PC-9 (cell line): ENCODE measurements at regions not wholly inside any gene's neighbourhood (a gene's known extent, or its start where the extent isn't known, plus 50 kb on each side); places are given as distances from the start of the nearest gene placed in this dataset.

ENCODE experiments used
- BruUV-seq: library from RNA; stranded (reverse); fragments of 400-500 nt; replicated peaks from 2 replicates; lab custom pipeline; 2021; lab: Mats Ljungman, UMichigan
- CTCF ChIA-PET: fragments of 300-600 bp; sonication (Branson Sonifier 250); formaldehyde crosslinking; loops from one replicate; lab custom pipeline; 2022; ENCODE audit warnings: antibody characterized with exemption; lab: Charles Lee
- POLR2A ChIA-PET: fragments of 300-600 bp; sonication (Branson Sonifier 250); formaldehyde crosslinking; loops from one replicate; lab custom pipeline; 2022; ENCODE audit warnings: antibody characterized with exemption; ENCODE audit not compliant: unreplicated experiment; lab: Charles Lee
- DNase-seq, 2 experiments: peaks; one replicate each; pipeline versions ENCODE4 v3.0.0 to v3.0.0-alpha.2; 2015 to 2022; ENCODE audit warnings: mixed read lengths in 1 of 2
- H2AFZ ChIP-seq: fragments of 200-600 bp; sonication (generic); 2 replicates; pipeline ENCODE4 v1.8.1; 2017; ENCODE audit warnings: antibody characterized with exemption
- H3F3A ChIP-seq: fragments of 200-600 bp; sonication (generic); 2 replicates; pipeline ENCODE4 v1.8.1; 2017; ENCODE audit warnings: antibody characterized with exemption, mild to moderate bottlenecking, low read depth; ENCODE audit not compliant: insufficient read depth
- H3K27ac ChIP-seq: fragments of 200-600 bp; sonication (generic); 2 replicates; pipeline ENCODE4 v1.6.1; 2016; ENCODE audit warnings: mixed run types
- H3K27me3 ChIP-seq: fragments of 200-600 bp; sonication (generic); 2 replicates; pipeline ENCODE4 v1.6.1; 2016; ENCODE audit warnings: low read depth, mixed run types; ENCODE audit not compliant: insufficient read depth
- H3K36me3 ChIP-seq: fragments of 200-600 bp; sonication (generic); 2 replicates; pipeline ENCODE4 v1.6.1; 2016; ENCODE audit warnings: low read depth, mixed run types
- H3K4me1 ChIP-seq: fragments of 200-600 bp; sonication (generic); replicated peaks from 2 replicates; pipeline ENCODE4 v1.6.1; 2016; ENCODE audit warnings: mixed run types; ENCODE audit not compliant: insufficient read depth
- H3K4me2 ChIP-seq: fragments of 200-600 bp; sonication (generic); 2 replicates; pipeline ENCODE4 v1.6.1; 2017; ENCODE audit warnings: mixed run types
- H3K4me3 ChIP-seq: fragments of 200-600 bp; sonication (generic); 2 replicates; pipeline ENCODE4 v1.6.1; 2016; ENCODE audit warnings: mixed run types
- H3K79me2 ChIP-seq: fragments of 200-600 bp; sonication (generic); 2 replicates; pipeline ENCODE4 v1.6.1; 2017; ENCODE audit warnings: low read depth, mixed run types
- H3K9me2 ChIP-seq: fragments of 200-600 bp; sonication (generic); 2 replicates; pipeline ENCODE4 v1.8.1; 2017; ENCODE audit warnings: mild to moderate bottlenecking; ENCODE audit not compliant: insufficient read depth
- H3K9me3 ChIP-seq: fragments of 200-600 bp; sonication (generic); 2 replicates; pipeline ENCODE4 v1.8.1; 2016; ENCODE audit warnings: low read depth; ENCODE audit not compliant: insufficient read depth
- H4K20me1 ChIP-seq: fragments of 200-600 bp; sonication (generic); 2 replicates; pipeline ENCODE4 v1.8.1; 2017; ENCODE audit not compliant: insufficient read depth
- EZH2 ChIP-seq: fragments of 200-600 bp; sonication (generic); IDR thresholded peaks from 2 replicates; pipeline ENCODE4 v1.8.0; 2017; ENCODE audit warnings: antibody characterized with exemption, low read depth
- intact Hi-C: fragments of 100-400 bp; cut with micrococcal nuclease; formaldehyde crosslinking; loops from one replicate; pipeline ENCODE4 v1.10.0; 2022; ENCODE audit not compliant: unreplicated experiment
- TF ChIP-seq, protein P1 (sequence below): fragments of 200-600 bp; sonication (generic); conservative IDR thresholded peaks from 2 replicates; pipeline ENCODE4 v1.6.1; 2017; ENCODE audit warnings: mixed run types, antibody characterized with exemption, mild to moderate bottlenecking, moderate library complexity

DNA sequence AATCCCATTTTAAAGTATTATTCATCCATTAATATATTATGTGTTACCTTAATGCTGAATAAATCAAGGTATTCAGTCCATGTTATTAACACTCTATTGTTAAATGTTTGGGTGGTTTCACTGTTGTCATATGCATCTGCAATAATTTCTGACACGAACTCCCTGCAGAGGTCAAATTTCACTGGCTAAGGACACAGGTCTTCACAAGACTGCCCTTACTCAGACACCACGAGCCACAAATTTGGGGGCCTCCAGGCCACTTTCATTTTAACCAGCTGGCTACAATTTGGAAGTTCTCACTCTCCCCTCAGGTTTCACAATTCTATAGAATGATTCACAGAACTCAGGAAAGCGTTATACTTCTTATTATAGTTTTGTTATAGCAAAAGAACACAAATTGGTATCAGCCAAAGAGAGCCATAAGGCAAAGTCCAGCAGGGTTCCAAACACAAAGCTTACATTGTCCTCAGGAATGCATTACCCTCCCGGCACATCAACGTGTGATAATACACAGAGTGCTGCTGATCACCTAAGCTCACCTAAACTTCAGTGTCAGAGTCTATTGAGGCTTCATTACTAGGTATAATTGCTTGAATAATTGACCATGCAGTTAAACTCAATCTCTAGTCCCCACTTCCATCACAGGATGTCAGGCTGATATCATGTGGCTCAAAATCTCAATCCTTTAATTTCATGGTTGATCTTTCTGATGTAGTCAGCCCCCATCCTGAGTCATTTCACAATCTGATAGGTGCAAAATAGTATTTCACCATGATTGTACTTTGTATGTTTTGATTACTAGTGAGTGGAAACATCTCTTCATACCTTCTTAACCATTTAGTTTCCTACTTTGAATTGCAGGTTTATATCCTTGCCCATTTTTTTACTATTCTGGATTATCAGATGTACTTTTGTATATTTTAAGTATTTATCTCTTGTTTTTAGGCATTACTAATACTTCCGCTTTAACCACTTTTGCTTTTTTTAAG is 441.4 kb upstream of the AGTR1 start:
- DNase-seq, result no peak
- H3K27me3 ChIP-seq, result no peaks in the 10 kb centered on the region
- TF ChIP-seq, protein P1, sequence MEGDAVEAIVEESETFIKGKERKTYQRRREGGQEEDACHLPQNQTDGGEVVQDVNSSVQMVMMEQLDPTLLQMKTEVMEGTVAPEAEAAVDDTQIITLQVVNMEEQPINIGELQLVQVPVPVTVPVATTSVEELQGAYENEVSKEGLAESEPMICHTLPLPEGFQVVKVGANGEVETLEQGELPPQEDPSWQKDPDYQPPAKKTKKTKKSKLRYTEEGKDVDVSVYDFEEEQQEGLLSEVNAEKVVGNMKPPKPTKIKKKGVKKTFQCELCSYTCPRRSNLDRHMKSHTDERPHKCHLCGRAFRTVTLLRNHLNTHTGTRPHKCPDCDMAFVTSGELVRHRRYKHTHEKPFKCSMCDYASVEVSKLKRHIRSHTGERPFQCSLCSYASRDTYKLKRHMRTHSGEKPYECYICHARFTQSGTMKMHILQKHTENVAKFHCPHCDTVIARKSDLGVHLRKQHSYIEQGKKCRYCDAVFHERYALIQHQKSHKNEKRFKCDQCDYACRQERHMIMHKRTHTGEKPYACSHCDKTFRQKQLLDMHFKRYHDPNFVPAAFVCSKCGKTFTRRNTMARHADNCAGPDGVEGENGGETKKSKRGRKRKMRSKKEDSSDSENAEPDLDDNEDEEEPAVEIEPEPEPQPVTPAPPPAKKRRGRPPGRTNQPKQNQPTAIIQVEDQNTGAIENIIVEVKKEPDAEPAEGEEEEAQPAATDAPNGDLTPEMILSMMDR, result no peak
- TF ChIP-seq EZH2, result no peak
- POLR2A ChIA-PET, result interaction anchor here (0.6 kb wide), 1 partner anchor 1355 kb away, joined by 16 read pairs; no protein-coding TSS in a partner anchor
- H4K20me1 ChIP-seq, result no peaks in the 10 kb centered on the region
- H3K4me3 ChIP-seq, result no peak overlapping the region
- H3F3A ChIP-seq, result no peaks in the 10 kb centered on the region
- no peaks in the 10 kb centered on the region for H3K79me2 ChIP-seq
- no peaks in the 10 kb centered on the region for H3K36me3 ChIP-seq
- H3K9me2 ChIP-seq, result no peaks in the 10 kb centered on the region
- no peaks in the 10 kb centered on the region for H3K4me1 ChIP-seq
- H2AFZ ChIP-seq, result no peak overlapping the region
- H3K9me3 ChIP-seq, result no peaks in the 10 kb centered on the region
- H3K27ac ChIP-seq, result no peak overlapping the region
- H3K4me2 ChIP-seq, result no peak overlapping the region
- CTCF ChIA-PET, result no interaction called here
- BruUV-seq, result no TSS peak
- intact Hi-C loops, result no loop called here

DNA sequence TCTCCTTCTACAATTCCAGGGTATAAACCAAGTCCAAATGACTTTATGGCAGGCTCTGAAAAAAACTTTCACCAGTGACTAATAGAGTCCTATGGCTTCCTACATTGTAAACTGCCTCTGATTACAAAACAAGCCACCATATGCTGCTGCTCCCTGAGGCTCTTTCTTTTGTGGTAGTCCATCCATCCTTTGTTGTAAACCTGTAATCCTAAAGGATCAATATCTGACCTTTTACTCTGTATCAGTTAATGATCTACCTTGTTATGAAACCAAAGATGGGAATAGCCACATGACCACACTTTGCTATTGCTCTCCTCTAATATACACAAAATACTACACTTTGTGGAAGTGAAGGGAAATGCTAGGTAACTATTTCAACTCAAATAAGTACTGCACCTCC is 434.7 kb upstream of the AGTR1 start:
- H3K4me2 ChIP-seq, result no peak overlapping the region
- no peaks in the 10 kb centered on the region for H3F3A ChIP-seq
- TF ChIP-seq EZH2, result no peak
- TF ChIP-seq, protein P1, result no peak
- no peak overlapping the region for H2AFZ ChIP-seq
- POLR2A ChIA-PET, result no interaction called here
- H3K4me1 ChIP-seq, result no peaks in the 10 kb centered on the region
- CTCF ChIA-PET, result no interaction called here
- H4K20me1 ChIP-seq, result no peaks in the 10 kb centered on the region
- no TSS peak for BruUV-seq
- H3K9me2 ChIP-seq, result no peaks in the 10 kb centered on the region
- H3K27ac ChIP-seq, result no peak overlapping the region
- H3K4me3 ChIP-seq, result no peak overlapping the region
- intact Hi-C loops, result no loop called here
- no peaks in the 10 kb centered on the region for H3K9me3 ChIP-seq
- no peaks in the 10 kb centered on the region for H3K36me3 ChIP-seq
- no peaks in the 10 kb centered on the region for H3K27me3 ChIP-seq
- DNase-seq, result no peak
- no peaks in the 10 kb centered on the region for H3K79me2 ChIP-seq

DNA sequence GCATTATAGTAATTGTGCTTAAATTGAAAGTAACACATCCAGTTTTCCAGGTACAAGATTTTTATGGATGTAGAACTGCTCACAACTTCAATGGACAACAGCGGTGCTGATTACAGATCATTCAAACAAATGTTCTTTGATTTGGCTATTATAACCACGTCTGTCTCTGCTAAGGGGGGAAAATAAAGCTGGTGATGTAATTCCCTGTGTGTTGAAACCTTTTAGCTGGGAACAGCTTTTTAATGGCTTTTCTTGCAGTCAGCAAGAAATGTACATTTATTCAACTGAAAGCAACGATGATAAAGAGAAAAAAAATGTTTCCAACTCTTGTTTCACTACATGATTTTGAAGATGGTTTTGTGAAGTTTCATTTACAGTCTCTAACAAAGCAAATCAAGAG is 431.9 kb upstream of the AGTR1 start:
- DNase-seq, result no peak
- Histone ChIP-seq H3K4me1 (no peaks in the 10 kb centered on the region), H3K4me3 (no peak overlapping the region), H3K9me2 (no peaks in the 10 kb centered on the region), H3K79me2 (no peaks in the 10 kb centered on the region), H3K27ac (no peak overlapping the region), H3K36me3 (no peaks in the 10 kb centered on the region), H3K27me3 (no peaks in the 10 kb centered on the region), H3K9me3 (no peaks in the 10 kb centered on the region), H2AFZ (no peak overlapping the region), H4K20me1 (no peaks in the 10 kb centered on the region), H3F3A (no peaks in the 10 kb centered on the region), H3K4me2 (no peak overlapping the region)
- no peak for TF ChIP-seq EZH2
- TF ChIP-seq, protein P1, result no peak
- POLR2A ChIA-PET, result no interaction called here
- CTCF ChIA-PET, result no interaction called here
- intact Hi-C loops, result no loop called here
- no TSS peak for BruUV-seq
